Stomach (tissue), 4 donors: ENCODE measurements at regions not wholly inside any gene's neighbourhood (a gene's known extent, or its start where the extent isn't known, plus 50 kb on each side); places are given as distances from the start of the nearest gene placed in this dataset.

Experiments used
- EP300 ChIP-seq: sonication (generic); formaldehyde crosslinking; IDR thresholded peaks from one replicate; pipeline ENCODE4 v1.6.1; 2017; ENCODE audit warnings: antibody characterized with exemption
- POLR2AphosphoS5 ChIP-seq, 3 donors: sonication (generic); formaldehyde crosslinking; IDR thresholded peaks; one replicate each; pipeline ENCODE4 v1.6.1; 2016; ENCODE audit warnings: antibody characterized with exemption in 3 of 3
- TF ChIP-seq, protein P1 (sequence below), 7 experiments: fragments of 450-650 bp in 4 of 7; fragments of 200-600 bp in 3 of 7; sonication (generic) in 3 of 7; IDR thresholded peaks; one replicate each; pipeline ENCODE4 v1.5.1; 2016 to 2019; ENCODE audit warnings: antibody characterized with exemption in 7 of 7, control low read depth in 2 of 7, mild to moderate bottlenecking in 1 of 7

- TF ChIP-seq, protein P1, sequence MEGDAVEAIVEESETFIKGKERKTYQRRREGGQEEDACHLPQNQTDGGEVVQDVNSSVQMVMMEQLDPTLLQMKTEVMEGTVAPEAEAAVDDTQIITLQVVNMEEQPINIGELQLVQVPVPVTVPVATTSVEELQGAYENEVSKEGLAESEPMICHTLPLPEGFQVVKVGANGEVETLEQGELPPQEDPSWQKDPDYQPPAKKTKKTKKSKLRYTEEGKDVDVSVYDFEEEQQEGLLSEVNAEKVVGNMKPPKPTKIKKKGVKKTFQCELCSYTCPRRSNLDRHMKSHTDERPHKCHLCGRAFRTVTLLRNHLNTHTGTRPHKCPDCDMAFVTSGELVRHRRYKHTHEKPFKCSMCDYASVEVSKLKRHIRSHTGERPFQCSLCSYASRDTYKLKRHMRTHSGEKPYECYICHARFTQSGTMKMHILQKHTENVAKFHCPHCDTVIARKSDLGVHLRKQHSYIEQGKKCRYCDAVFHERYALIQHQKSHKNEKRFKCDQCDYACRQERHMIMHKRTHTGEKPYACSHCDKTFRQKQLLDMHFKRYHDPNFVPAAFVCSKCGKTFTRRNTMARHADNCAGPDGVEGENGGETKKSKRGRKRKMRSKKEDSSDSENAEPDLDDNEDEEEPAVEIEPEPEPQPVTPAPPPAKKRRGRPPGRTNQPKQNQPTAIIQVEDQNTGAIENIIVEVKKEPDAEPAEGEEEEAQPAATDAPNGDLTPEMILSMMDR (IDR thresholded peaks at IDR 0.05), result no peak
- TF ChIP-seq POLR2AphosphoS5 (IDR thresholded peaks at IDR 0.05), result no peak
- no peak for TF ChIP-seq EP300
Measured at GRCh38 chr10:29753283-29753682, 118.5 kb upstream of the SVIL start.
